A673 (cell line): ENCODE measurements at regions not wholly inside any gene's neighbourhood (a gene's known extent, or its start where the extent isn't known, plus 50 kb on each side); places are given as distances from the start of the nearest gene placed in this dataset.

ENCODE experiments used
- BruUV-seq: library from RNA; stranded (reverse); fragments of 400-500 nt; replicated peaks from 2 replicates; lab custom pipeline; 2021; lab: Mats Ljungman, UMichigan
- CTCF ChIA-PET: fragments of 300-600 bp; sonication (Branson Sonifier 250); formaldehyde crosslinking; loops from one replicate; lab custom pipeline; 2022; ENCODE audit warnings: antibody characterized with exemption; lab: Charles Lee
- POLR2A ChIA-PET: fragments of 300-600 bp; sonication (Branson Sonifier 250); formaldehyde crosslinking; loops from one replicate; lab custom pipeline; 2022; ENCODE audit warnings: antibody characterized with exemption; ENCODE audit not compliant: low non-redundant PET; lab: Charles Lee
- DNase-seq: peaks from one replicate; pipeline ENCODE4 v3.0.0-alpha.2; 2015; ENCODE audit warnings: low spot score
- H3K27ac ChIP-seq: fragments of 200-600 bp; sonication (generic); 2 replicates; pipeline ENCODE4 v1.5.1; 2016; ENCODE audit warnings: mixed run types, low read depth, mild to moderate bottlenecking, mixed read lengths, antibody characterized with exemption, low read length; ENCODE audit not compliant: poor library complexity, severe bottlenecking
- H3K27me3 ChIP-seq: fragments of 200-600 bp; sonication (generic); replicated peaks from 2 replicates; pipeline ENCODE4 v1.6.1; 2017; ENCODE audit warnings: mixed run types, low read depth, mild to moderate bottlenecking, mixed read lengths, antibody characterized with exemption, low read length; ENCODE audit not compliant: insufficient read depth, poor library complexity
- H3K36me3 ChIP-seq: fragments of 200-600 bp; sonication (generic); 2 replicates; pipeline ENCODE4 v1.6.1; 2016; ENCODE audit warnings: mixed run types, mild to moderate bottlenecking, mixed read lengths, antibody characterized with exemption, low read length; ENCODE audit not compliant: insufficient read depth, poor library complexity, severe bottlenecking
- H3K4me1 ChIP-seq: fragments of 200-600 bp; sonication (generic); 2 replicates; pipeline ENCODE4 v1.6.1; 2017; ENCODE audit warnings: mixed run types, mild to moderate bottlenecking, mixed read lengths, antibody characterized with exemption, low read length; ENCODE audit not compliant: insufficient read depth, poor library complexity, severe bottlenecking
- H3K4me3 ChIP-seq: fragments of 200-600 bp; sonication (generic); 2 replicates; pipeline ENCODE4 v1.5.1; 2016; ENCODE audit warnings: low read depth, mixed run types, mild to moderate bottlenecking, mixed read lengths, low read length; ENCODE audit not compliant: poor library complexity, severe bottlenecking
- H3K9me3 ChIP-seq: fragments of 200-600 bp; sonication (generic); 2 replicates; pipeline ENCODE4 v1.6.1; 2016; ENCODE audit warnings: mixed run types, low read depth, mild to moderate bottlenecking, mixed read lengths, antibody characterized with exemption, low read length; ENCODE audit not compliant: poor library complexity, severe bottlenecking
- CTCF ChIP-seq: fragments of 300-800, 200-600 bp; sonication (generic); conservative IDR thresholded peaks from 2 replicates; pipeline ENCODE4 v1.5.1; 2017; ENCODE audit warnings: low read depth, mild to moderate bottlenecking, antibody characterized with exemption, low read length, moderate library complexity, mixed read lengths
- EZH2 ChIP-seq: fragments of 200-600 bp; sonication (generic); IDR thresholded peaks from 2 replicates; pipeline ENCODE4 v1.6.1; 2017; ENCODE audit warnings: borderline replicate concordance, low read depth, mild to moderate bottlenecking, mixed read lengths, antibody characterized with exemption, low read length; ENCODE audit not compliant: poor library complexity, severe bottlenecking
- intact Hi-C: fragments of 100-400 bp; cut with micrococcal nuclease; formaldehyde crosslinking; loops from one replicate; pipeline ENCODE4 v1.10.0; 2022; ENCODE audit not compliant: unreplicated experiment

- no TSS peak for BruUV-seq
- CTCF ChIA-PET, result no interaction called here
- H3K27me3 ChIP-seq, result peaks cover 60% of the 10 kb centered on the region
- no peaks in the 10 kb centered on the region for H3K36me3 ChIP-seq
- H3K4me1 ChIP-seq, result no peaks in the 10 kb centered on the region
- no peaks in the 10 kb centered on the region for H3K9me3 ChIP-seq
- H3K27ac ChIP-seq, result no peak overlapping the region
- H3K4me3 ChIP-seq, result no peak overlapping the region
- TF ChIP-seq EZH2 (no peak), CTCF (no peak)
- no peak for DNase-seq
- intact Hi-C loops, result no loop called here
- POLR2A ChIA-PET, result no interaction called here
Measured at GRCh38 chr2:236321415-236321814, 57.2 kb upstream of the ASB18 start.

DNA sequence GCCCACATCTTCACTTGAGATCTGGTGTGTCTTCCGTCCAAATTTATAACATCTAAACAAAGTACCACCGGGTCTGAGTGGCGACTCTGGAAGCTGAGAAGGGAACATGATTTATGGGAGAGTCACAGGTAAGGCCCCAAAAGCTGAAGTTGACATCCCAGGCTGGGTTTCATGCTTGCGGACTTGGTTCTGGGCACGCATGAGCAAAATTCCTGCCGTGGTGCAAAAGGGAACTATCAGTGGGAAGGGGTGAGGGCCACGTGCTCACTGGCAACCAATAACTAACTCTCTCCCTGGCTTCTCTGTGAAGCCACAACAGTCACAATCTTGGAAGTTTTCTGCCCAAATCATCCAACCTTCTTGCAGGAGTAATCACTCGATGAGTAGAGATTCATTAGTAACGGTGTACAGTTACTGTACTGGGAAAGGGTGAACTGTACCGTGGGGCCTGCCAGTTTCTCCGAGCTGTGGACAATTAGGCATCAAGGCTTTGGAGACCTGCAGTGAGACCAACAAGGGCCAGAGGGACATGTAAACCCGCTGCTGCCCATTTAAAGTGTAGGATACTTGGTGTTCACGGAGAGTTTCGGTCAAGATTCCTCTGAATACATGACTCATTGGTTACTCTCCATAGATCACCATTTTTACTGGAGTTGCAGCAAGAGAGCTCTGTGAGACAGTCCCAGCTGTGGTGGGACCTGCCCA lies 69.4 kb upstream of the ASB18 start:
- H3K27ac ChIP-seq, result no peak overlapping the region
- TF ChIP-seq CTCF, result no peak
- TF ChIP-seq EZH2, result no peak
- peaks cover 23% of the 10 kb centered on the region for H3K27me3 ChIP-seq
- H3K9me3 ChIP-seq, result no peaks in the 10 kb centered on the region
- BruUV-seq, result no TSS peak
- no peak for DNase-seq
- ChIA-PET POLR2A (no interaction called here), CTCF (no interaction called here)
- H3K4me3 ChIP-seq, result no peak overlapping the region
- no peaks in the 10 kb centered on the region for H3K4me1 ChIP-seq
- H3K36me3 ChIP-seq, result no peaks in the 10 kb centered on the region
- intact Hi-C loops, result no loop called here

DNA sequence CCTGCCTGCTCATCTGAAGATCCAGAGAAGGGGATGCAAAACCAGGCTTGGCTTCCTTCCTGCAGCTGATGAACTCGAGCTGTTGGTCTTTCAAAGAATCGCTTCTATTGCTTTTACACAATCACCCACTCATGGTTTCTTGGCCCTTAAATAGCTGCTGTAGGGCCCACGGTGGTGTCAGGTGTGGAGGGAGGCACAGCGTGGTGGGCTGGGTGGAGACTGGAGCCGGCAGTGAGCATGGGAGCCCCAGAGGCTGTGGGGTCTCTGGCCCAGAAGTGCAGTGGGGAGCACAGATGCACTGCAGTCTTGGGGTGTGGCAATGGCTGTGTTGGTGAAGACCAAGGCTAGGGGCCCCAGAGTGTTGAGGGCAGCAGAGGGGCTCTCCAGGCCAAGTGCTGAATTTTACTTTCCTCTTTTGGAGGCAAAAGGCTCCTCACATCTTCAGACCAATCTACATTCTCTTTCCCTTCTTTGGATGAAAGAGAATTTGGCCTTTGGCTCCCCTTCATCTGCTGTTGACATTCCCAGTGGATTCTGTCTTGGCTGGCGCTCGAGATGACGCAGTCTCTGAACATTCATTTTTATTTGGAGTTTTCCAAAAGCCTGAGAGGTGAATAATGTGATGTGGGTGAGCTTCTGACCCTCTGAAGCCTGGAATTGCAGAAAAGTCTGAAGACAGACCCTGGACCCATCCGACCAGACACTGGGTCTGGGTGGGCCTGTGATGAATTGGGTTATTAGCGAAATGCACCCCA lies 70.1 kb upstream of the ASB18 start:
- ChIA-PET POLR2A (no interaction called here), CTCF (no interaction called here)
- no TSS peak for BruUV-seq
- no peak overlapping the region for H3K4me3 ChIP-seq
- no peak overlapping the region for H3K27ac ChIP-seq
- TF ChIP-seq CTCF (no peak), EZH2 (no peak)
- H3K36me3 ChIP-seq, result no peaks in the 10 kb centered on the region
- H3K4me1 ChIP-seq, result no peaks in the 10 kb centered on the region
- peaks cover 29% of the 10 kb centered on the region for H3K27me3 ChIP-seq
- no peaks in the 10 kb centered on the region for H3K9me3 ChIP-seq
- DNase-seq, result no peak
- intact Hi-C loops, result no loop called here
